OCI-LY7 (cell line): ENCODE measurements at regions not wholly inside any gene's neighbourhood (a gene's known extent, or its start where the extent isn't known, plus 50 kb on each side); places are given as distances from the start of the nearest gene placed in this dataset.
"Not testable (repeated sequence)": the region's sequence is repeated elsewhere in the genome, so short reads cannot be mapped to it uniquely, and the experiment has no call there.

Experiments
- BruUV-seq: library from RNA; stranded (reverse); fragments of 400-500 nt; replicated peaks from 2 replicates; lab custom pipeline; 2021; lab: Mats Ljungman, UMichigan
- CTCF ChIA-PET: fragments of 300-600 bp; sonication (Branson Sonifier 250); formaldehyde crosslinking; loops from one replicate; lab custom pipeline; 2022; ENCODE audit warnings: antibody characterized with exemption; ENCODE audit not compliant: unreplicated experiment; lab: Charles Lee
- POLR2A ChIA-PET: fragments of 300-600 bp; sonication (Branson Sonifier 250); formaldehyde crosslinking; loops from one replicate; lab custom pipeline; 2022; ENCODE audit warnings: antibody characterized with exemption; lab: Charles Lee
- DNase-seq: peaks from one replicate; pipeline ENCODE4 v3.0.0-alpha.2; 2015; ENCODE audit warnings: low spot score
- H2AFZ ChIP-seq: fragments of 200-600 bp; sonication (generic), shearing (Covaris generic); 2 replicates; pipeline ENCODE4 v1.6.1; 2014; ENCODE audit warnings: mild to moderate bottlenecking, antibody characterized with exemption, low read length, moderate library complexity
- H3K27ac ChIP-seq: fragments of 200-600 bp; sonication (generic); 2 replicates; pipeline ENCODE4 v1.5.1; 2014; ENCODE audit warnings: mixed run types, low read depth, mild to moderate bottlenecking, moderate library complexity, low read length, inconsistent platforms; ENCODE audit not compliant: poor library complexity, severe bottlenecking
- H3K36me3 ChIP-seq: fragments of 200-600 bp; sonication (generic); 2 replicates; pipeline ENCODE4 v1.6.1; 2014; ENCODE audit warnings: mild to moderate bottlenecking, antibody characterized with exemption, low read length, moderate library complexity, mixed read lengths; ENCODE audit not compliant: insufficient read depth
- H3K4me1 ChIP-seq: fragments of 200-600 bp; sonication (generic); 2 replicates; pipeline ENCODE4 v1.5.1; 2014; ENCODE audit warnings: mild to moderate bottlenecking, low read length; ENCODE audit not compliant: insufficient read depth, poor library complexity, severe bottlenecking
- H3K4me2 ChIP-seq: fragments of 200-600 bp; sonication (generic); 2 replicates; pipeline ENCODE4 v1.6.1; 2014; ENCODE audit warnings: mild to moderate bottlenecking, low read length
- H3K4me3 ChIP-seq: fragments of 200-600 bp; sonication (generic); 2 replicates; pipeline ENCODE4 v1.5.1; 2014; ENCODE audit warnings: mild to moderate bottlenecking, low read depth, low read length; ENCODE audit not compliant: poor library complexity, severe bottlenecking
- H3K79me2 ChIP-seq: fragments of 200-600 bp; sonication (generic); 2 replicates; pipeline ENCODE4 v1.6.1; 2016; ENCODE audit warnings: low read depth, mild to moderate bottlenecking, low read length, moderate library complexity, mixed read lengths; ENCODE audit not compliant: insufficient read depth
- H3K9me2 ChIP-seq: fragments of 200-600 bp; sonication (generic); 2 replicates; pipeline ENCODE4 v1.6.1; 2016; ENCODE audit warnings: mild to moderate bottlenecking, low read length, mixed read lengths; ENCODE audit not compliant: insufficient read depth
- H3K9me3 ChIP-seq: fragments of 200-600 bp; sonication (generic); 2 replicates; pipeline ENCODE4 v1.6.1; 2014; ENCODE audit warnings: mild to moderate bottlenecking, mixed run types, low read length, mixed read lengths
- H4K20me1 ChIP-seq: fragments of 200-600 bp; sonication (generic); 2 replicates; pipeline ENCODE4 v1.6.1; 2014; ENCODE audit warnings: mild to moderate bottlenecking, antibody characterized with exemption, low read length, moderate library complexity, mixed read lengths; ENCODE audit not compliant: insufficient read depth
- CTCF ChIP-seq: fragments of 200-600 bp; sonication (generic); conservative IDR thresholded peaks from 2 replicates; pipeline ENCODE4 v1.5.1; 2014; ENCODE audit warnings: mild to moderate bottlenecking, antibody characterized with exemption, low read length, moderate library complexity, mixed read lengths
- EZH2phosphoT487 ChIP-seq: fragments of 200-600 bp; sonication (generic); IDR thresholded peaks from 2 replicates; pipeline ENCODE4 v1.6.1; 2018; ENCODE audit warnings: low read depth, borderline replicate concordance, mild to moderate bottlenecking, mixed run types, antibody characterized with exemption, low read length, moderate library complexity, mixed read lengths
- intact Hi-C: fragments of 100-400 bp; cut with micrococcal nuclease; formaldehyde crosslinking; loops from one replicate; pipeline ENCODE4 v1.10.0; 2022; ENCODE audit not compliant: unreplicated experiment

- Histone ChIP-seq H2AFZ (no peak overlapping the region), H3K4me3 (no peak overlapping the region), H4K20me1 (no peaks in the 10 kb centered on the region), H3K4me2 (no peak overlapping the region), H3K4me1 (no peaks in the 10 kb centered on the region), H3K79me2 (no peaks in the 10 kb centered on the region), H3K27ac (no peak overlapping the region), H3K9me3 (no peaks in the 10 kb centered on the region), H3K36me3 (no peaks in the 10 kb centered on the region), H3K9me2 (no peaks in the 10 kb centered on the region)
- no peak for TF ChIP-seq CTCF
- TF ChIP-seq EZH2phosphoT487, result no peak
- BruUV-seq, result no TSS peak
- ChIA-PET CTCF (no interaction called here), POLR2A (no interaction called here)
- intact Hi-C loops, result no loop called here
- DNase-seq, result no peak
Measured at GRCh38 chr12:115867854-115868253, 409.6 kb downstream of the MED13L start.

- BruUV-seq, result no TSS peak
- intact Hi-C loops, result no loop called here
Measured at GRCh38 chr12:115866909-115867525, 410.5 kb downstream of the MED13L start.

GRCh38 chr12:115866281-115866680 is 411.2 kb downstream of the MED13L start:
- DNase-seq, POLR2A ChIA-PET, H4K20me1 ChIP-seq, H3K9me2 ChIP-seq, H3K27ac ChIP-seq, H2AFZ ChIP-seq, H3K79me2 ChIP-seq, H3K36me3 ChIP-seq, intact Hi-C loops, BruUV-seq, H3K9me3 ChIP-seq, CTCF ChIA-PET, H3K4me3 ChIP-seq, H3K4me1 ChIP-seq, H3K4me2 ChIP-seq: not testable (repeated sequence)

More at GRCh38 chr12:115866909-115867525, 410.5 kb downstream of the MED13L start:
- H3K4me3 ChIP-seq, result no peak overlapping the region
- POLR2A ChIA-PET, result no interaction called here
- H2AFZ ChIP-seq, result no peak overlapping the region
- no peaks in the 10 kb centered on the region for H3K36me3 ChIP-seq
- DNase-seq, result no peak
- no peaks in the 10 kb centered on the region for H3K9me3 ChIP-seq
- no peaks in the 10 kb centered on the region for H3K79me2 ChIP-seq
- no peaks in the 10 kb centered on the region for H4K20me1 ChIP-seq
- peak; percentile 54 for TF ChIP-seq CTCF
- TF ChIP-seq EZH2phosphoT487, result no peak
- CTCF ChIA-PET, result no interaction called here
- no peak overlapping the region for H3K27ac ChIP-seq
- no peaks in the 10 kb centered on the region for H3K9me2 ChIP-seq
- H3K4me1 ChIP-seq, result no peaks in the 10 kb centered on the region
- H3K4me2 ChIP-seq, result no peak overlapping the region
